ENCODE measurements at regions not wholly inside any gene's neighbourhood (a gene's known extent, or its start where the extent isn't known, plus 50 kb on each side); places are given as distances from the start of the nearest gene placed in this dataset.

DNA sequence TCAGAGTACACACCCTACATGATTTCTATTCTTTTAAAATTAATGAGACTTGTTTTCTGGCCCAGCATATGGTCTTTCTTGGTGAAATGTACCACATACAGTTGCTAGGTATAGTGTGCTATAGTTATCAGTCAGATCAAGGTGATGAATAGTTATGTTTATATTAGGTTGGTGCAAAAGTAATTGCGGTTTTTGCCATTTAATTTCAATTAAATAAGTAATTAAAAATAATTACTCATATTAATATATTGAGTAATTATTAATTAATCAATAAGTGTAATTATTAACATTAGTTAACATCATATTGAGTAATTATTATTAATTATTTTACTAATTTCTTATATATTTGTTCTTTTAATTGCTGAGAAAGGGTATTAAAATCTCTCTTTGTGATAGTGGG is 56.1 kb downstream of the MYEOV start:
- TF ChIP-seq POLR2A (IDR thresholded peaks at IDR 0.05) = no peak
- TF ChIP-seq, protein P1, sequence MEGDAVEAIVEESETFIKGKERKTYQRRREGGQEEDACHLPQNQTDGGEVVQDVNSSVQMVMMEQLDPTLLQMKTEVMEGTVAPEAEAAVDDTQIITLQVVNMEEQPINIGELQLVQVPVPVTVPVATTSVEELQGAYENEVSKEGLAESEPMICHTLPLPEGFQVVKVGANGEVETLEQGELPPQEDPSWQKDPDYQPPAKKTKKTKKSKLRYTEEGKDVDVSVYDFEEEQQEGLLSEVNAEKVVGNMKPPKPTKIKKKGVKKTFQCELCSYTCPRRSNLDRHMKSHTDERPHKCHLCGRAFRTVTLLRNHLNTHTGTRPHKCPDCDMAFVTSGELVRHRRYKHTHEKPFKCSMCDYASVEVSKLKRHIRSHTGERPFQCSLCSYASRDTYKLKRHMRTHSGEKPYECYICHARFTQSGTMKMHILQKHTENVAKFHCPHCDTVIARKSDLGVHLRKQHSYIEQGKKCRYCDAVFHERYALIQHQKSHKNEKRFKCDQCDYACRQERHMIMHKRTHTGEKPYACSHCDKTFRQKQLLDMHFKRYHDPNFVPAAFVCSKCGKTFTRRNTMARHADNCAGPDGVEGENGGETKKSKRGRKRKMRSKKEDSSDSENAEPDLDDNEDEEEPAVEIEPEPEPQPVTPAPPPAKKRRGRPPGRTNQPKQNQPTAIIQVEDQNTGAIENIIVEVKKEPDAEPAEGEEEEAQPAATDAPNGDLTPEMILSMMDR (IDR thresholded peaks at IDR 0.05 in 8 of 11, conservative IDR thresholded peaks at IDR 0.05 in 3 of 11) = no peak

Data from spleen (tissue), 7 donors.